ENCODE measurements at regions not wholly inside any gene's neighbourhood (a gene's known extent, or its start where the extent isn't known, plus 50 kb on each side); places are given as distances from the start of the nearest gene placed in this dataset.
A peak's percentile ranks its signal among the peaks of the same experiment; 100 is the strongest.

DNA sequence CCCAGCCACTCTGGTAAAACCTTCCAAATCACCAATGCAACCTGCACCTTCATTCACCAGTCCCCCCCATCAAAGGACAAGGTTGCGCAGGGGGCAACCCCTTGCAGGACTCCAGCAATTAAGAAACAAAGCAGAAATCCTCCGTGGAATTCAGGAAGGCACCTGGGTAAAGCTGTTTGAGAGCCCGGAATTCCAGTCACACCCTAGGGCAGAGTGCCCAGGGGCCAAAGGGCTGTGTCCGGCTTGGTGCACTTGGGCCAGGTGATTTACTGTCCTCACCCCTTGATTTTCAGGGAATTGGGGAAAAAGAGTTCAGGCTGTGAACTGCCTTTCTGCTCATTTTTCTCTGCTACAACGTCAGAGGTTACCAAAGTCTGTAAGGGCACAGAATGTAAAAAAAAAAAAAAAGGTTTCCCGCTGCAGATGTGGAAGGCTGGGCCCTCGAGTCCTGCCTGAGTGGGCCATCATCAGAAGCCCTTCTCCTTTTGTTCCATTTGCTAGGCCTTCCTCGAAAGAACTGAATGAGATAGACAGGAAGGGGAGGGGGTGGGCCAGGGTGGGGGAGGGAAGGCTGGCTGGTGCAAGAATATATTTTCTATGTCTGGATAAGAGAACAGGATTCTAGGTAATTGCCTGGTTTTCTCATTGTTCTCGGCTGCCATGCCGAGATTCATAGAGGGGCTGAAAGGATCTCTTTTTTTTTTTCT lies 266.5 kb upstream of the PSMD7 start:
- DNase-seq: no peak

- no peak for DNase-seq
These were observed 267.4 kb upstream of the PSMD7 start for GRCh38 chr16:74029115-74029792.

- DNase-seq: no peak
These were observed 270.0 kb upstream of the PSMD7 start for GRCh38 chr16:74026373-74027281.

GRCh38 chr16:74024953-74025352 lies 271.7 kb upstream of the PSMD7 start:
- DNase-seq: no peak

DNA sequence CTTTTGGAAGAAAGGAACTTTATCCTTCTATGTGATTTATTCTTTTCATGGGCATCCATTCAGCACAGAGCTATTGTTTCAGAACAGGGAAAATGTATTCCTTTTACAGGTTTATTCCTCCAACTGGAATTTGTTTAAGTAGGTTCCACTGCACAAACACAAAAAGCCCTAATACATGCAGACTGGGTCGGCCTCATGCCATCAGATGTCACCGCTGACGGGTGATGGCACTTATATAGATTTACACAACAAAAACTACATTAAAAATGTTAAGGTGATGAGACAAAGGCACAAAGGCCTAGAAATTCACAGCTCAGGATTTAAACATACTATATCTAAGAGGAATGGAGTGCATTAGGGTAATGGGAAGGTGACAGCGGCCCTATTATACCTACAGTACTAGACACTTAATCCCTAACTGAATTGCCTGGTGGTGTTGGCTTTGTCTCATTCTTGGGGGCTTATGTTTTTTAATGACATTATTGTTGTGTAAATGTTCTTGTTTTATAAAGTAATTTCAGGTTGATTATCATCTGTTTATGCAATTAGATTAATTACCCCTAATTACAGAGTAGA lies 276.4 kb upstream of the PSMD7 start:
- no peak for DNase-seq

GRCh38 chr16:74019612-74020011 lies 277.0 kb upstream of the PSMD7 start:
- DNase-seq: no peak

GRCh38 chr16:74015953-74016352 lies 280.7 kb upstream of the PSMD7 start:
- DNase-seq: no peak

DNA sequence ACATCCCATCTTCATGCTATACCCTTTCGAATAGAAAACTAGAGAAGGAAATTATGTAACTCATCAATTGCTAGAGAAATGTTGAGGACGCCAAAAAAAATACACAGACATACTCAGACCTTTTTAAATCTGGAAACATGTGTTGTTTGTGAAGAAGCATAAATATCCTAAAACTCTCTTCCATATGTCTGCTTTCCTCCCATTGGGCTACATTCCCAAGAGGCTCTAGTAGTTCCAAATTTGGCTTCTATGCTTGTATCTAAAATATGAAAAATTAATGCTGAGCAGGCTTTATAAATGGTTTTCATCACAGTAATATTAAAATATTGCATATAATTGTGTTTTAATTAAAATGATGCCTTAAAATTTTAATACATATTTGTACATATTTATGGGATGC lies 297.9 kb upstream of the PSMD7 start:
- no peak for DNase-seq

GRCh38 chr16:73997971-73998370 lies 298.6 kb upstream of the PSMD7 start:
- DNase-seq: no peak

GRCh38 chr16:73997340-73997711 lies 299.3 kb upstream of the PSMD7 start:
- DNase-seq: no peak

DNA sequence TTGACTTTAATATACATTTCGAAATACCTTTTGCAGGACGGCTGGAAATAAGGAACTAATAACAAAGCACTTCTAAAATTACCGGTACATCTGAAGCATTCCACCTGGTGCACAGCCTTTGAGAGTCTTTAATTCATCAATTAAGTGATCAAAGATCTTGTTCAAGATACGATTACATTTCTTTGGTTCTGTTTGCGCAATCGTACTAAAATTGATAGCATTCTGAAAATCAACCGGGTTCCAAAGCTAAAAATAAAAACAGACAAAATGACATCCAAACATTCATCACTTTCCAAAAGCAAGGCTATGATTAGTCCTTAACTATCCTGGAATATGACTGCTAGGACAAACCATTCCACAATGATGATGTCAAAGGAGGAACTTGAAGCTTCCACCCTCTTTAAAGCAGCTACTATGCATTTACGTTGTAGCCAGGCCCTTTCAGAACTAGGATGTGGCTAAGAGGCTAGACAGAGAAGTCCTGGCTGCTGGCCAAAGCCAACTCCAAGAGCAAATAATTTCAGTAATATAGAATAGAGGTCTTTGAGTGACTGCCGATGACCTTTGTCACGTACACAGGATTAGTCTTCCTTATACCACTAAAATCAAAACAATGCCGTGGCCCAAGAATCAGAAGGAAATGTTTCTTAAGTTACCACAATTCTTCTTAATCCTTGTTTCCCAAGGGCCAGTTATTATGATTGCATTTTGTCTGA lies 299.8 kb upstream of the PSMD7 start:
- DNase-seq: no peak

- no peak for DNase-seq
These were observed 302.7 kb upstream of the PSMD7 start for GRCh38 chr16:73993878-73994277.

DNA sequence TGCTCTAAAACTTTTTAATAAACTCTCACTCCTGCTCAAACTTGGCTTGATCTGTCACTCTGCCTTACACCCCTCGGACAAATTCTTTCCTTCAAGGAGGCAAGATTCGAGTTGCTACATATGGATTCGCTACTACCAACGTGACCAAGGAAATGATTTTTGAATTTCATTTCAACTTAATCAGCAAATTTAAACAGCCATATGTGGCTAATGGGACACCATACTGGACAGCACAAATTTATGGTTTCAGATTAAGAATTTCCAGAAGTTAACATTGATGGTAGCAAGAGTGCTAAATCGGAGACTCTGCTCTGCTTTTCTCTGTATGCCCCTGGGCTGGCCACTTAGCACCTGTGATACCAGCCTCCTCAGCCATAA lies 318.2 kb upstream of the PSMD7 start:
- DNase-seq: no peak

- no peak for DNase-seq
These were observed 320.0 kb upstream of the PSMD7 start for GRCh38 chr16:73976644-73977043.

DNA sequence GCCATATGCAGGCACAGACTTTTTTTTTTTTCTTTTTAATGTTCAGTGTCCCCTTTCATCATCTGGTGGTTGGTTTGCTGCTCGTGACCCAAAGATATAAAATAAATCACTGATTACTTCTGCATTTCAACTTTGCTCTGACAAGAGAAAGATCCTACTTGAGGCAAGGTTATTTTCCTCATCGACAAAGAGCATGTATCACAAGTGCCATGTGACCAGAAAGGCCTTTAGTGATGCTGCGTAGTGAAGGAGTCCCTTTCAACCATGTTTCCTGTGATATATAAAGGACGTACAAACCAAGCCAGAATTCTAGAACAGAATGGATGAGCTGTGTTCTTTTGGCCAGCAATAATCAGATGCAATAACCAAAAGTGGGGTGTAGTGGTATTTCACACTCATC lies 323.4 kb upstream of the PSMD7 start:
- no peak for DNase-seq

- DNase-seq: no peak
These were observed 329.8 kb upstream of the PSMD7 start for GRCh38 chr16:73966851-73967250.

- DNase-seq: no peak
These were observed 331.0 kb upstream of the PSMD7 start for GRCh38 chr16:73965591-73965990.

DNA sequence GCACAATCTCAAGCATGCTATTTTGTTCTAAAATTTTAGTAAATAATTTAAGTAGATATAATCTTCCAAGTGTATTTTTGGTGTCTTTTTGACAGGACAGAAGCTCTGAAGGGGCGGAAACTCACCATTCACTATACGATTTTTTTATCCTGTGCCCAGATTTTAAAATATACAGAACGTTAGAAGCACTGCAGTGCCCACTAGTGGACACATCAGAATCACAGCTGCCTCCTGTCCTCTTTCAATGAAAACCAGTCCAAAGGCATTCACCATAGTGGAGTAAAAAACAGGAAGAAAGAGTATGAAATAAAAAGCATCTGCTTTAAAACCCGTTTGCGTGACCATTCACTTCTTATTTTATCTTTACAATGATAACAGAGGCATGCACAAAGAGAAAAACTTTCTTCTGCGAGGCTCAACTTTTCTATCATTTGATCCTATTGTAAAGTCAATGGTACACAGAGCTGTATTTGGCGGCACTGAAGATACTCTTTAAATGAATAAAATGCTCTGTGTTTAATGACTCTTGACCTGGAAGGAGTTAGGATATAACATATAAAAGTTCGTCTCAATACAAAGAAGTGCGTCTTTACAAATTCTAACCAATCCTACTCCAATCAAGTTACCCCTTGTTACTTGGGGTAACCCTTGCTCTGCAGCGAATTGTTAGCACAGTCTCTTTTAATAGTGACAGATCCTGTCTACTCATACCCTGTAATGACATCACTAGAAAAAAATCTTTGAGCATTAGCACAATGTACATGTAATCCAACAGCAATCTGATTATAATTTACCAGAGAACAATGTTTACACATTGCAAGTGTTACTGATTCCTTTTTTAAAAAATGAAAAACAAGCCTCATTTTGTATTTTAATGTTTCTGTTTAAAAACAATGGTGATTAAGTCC lies 339.8 kb upstream of the PSMD7 start:
- DNase-seq: peak; percentile 22

DNA sequence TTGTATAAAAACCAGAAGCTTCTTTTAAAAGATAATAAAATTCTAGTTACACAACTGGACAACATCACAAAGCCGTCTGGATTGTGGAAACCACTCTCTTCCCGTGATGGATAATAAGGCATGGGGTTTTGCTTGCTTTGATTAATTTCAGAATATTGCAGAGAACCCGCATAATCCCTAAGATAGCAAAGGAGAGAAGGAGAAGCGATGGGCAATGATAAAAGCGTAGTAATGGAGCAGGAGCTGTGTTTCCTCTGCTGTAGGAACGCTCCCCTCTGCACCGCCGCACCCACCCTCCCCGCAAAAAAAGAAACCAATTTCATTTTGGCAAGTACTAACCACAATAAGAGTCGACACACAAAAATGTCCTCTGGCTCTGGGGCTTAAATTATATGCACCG lies 340.9 kb upstream of the PSMD7 start:
- DNase-seq: no peak

- DNase-seq: no peak
These were observed 341.4 kb upstream of the PSMD7 start for GRCh38 chr16:73955255-73955654.

DNA sequence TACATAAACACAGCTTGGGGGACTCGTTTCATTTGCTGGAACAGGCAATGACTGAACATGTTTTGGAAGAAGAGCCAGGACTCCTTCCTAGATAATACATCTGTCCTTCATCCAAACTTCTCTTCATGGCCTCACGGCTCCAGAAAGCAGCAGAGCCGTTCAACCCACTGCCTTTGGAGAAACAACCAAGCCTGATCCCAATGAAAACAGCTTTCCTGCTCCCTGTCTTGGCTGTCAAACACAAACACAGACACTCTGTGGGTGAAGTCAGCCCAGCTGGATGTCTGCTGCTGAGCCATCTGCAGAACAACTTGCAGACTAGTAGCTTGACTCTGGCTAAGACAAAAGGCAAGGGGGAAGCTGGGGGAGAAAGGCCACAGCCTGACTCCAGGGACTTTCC lies 345.1 kb upstream of the PSMD7 start:
- DNase-seq: no peak
